GM19468 (cell line): ENCODE measurements at regions not wholly inside any gene's neighbourhood (a gene's known extent, or its start where the extent isn't known, plus 50 kb on each side); places are given as distances from the start of the nearest gene placed in this dataset.

Experiments
- ATAC-seq: cut with Tn5 transposase; IDR thresholded peaks from one replicate; pipeline ENCODE4 v1.9.1; 2021; ENCODE audit warnings: mild to moderate bottlenecking, moderate library complexity, moderate number of reproducible peaks; ENCODE audit not compliant: unreplicated experiment; ENCODE audit errors: extremely low read depth

DNA sequence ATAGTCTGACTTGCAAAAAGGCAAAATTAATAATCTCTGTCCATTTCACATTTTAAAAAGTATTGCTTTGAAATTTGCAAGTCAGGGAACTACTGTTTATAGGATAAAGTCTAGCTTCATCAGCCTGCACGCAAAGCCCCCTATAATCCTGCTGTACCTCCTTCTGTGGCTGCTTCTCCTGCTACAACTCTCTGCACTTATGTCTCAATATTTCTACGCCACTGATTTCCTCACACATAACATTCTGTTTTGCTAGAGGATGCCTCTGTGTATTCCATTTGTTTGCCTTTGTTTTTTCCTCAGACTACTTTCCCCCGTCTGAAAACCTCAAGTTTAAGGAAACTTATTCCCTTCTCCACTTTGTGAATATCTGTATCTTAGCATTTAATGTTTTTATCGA lies 389.9 kb downstream of the RFC3 start:
- ATAC-seq, result no peak

DNA sequence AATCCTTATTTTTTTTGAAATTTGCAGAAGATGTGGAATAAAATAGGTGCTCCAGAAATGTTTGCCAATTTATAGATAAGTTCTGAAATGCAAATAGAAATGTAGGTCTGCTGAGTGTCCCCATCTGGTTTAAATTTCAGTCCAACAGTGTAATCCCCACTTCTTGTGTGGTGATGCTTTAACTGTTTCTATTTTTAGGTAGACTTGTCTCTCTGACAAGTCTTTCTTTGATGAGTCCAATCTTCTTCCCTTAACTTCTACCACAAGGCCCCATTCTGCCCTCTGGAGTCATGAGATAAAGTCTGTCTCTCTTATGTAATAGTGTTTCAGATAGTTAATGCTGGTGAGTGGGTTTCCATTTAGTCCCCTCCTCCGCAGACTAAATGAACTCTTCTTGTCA lies 390.4 kb downstream of the RFC3 start:
- ATAC-seq, result no peak

DNA sequence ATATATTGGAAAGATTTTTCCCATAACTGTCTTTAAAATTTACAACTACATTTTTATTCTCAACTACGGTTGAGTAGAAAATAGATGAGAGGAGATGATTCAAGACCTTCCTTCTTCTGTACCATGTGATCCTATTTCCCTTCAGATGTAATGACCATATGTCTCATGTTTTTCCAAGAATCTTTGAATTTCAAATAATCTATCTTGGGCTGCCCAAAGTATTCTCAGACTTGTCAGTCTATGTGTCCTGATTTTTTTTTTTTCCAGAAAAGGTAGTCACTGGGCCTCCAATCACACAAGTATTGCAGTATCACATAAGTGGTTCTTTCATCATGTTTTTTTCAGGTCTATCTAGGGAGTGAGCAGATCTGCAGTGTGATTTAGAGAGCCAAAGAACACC lies 392.4 kb downstream of the RFC3 start:
- no peak for ATAC-seq

DNA sequence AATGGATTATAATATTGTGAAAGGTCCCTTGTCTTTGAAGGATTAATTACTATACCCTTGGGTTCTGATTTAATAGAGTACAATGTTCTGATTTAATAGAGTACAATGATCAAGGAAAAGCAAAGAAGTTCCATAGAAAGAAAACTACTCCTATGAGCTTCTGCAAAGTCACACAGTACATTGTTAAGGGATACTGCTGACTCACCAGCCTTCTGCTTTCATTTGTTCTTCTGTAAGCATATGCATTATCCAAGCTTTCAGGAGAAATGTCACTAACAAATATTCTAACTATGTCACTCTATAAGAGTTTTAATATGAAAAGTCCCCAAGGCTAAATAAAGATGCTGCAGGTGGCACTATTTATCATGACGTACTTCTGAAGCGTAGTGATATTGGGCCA lies 396.7 kb downstream of the RFC3 start:
- ATAC-seq, result no peak

DNA sequence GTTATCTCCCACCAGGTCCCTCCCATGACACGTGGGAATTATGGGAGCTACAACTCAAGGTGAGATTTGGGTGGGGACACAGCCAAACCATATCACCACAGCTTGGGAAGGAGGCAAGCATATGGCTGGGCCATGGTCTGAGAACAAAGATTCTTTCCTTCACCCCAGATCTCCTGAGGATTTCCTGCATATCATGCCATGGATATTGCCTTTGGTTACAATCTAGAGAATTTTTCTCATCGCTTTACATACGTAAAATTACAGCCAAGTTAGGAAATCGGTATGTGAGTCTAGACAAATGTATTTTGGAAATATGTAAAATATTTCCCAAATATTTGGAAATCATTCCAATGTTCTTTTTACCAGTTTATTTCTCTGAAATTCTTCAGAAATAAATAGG lies 398.3 kb downstream of the RFC3 start:
- ATAC-seq, result no peak

DNA sequence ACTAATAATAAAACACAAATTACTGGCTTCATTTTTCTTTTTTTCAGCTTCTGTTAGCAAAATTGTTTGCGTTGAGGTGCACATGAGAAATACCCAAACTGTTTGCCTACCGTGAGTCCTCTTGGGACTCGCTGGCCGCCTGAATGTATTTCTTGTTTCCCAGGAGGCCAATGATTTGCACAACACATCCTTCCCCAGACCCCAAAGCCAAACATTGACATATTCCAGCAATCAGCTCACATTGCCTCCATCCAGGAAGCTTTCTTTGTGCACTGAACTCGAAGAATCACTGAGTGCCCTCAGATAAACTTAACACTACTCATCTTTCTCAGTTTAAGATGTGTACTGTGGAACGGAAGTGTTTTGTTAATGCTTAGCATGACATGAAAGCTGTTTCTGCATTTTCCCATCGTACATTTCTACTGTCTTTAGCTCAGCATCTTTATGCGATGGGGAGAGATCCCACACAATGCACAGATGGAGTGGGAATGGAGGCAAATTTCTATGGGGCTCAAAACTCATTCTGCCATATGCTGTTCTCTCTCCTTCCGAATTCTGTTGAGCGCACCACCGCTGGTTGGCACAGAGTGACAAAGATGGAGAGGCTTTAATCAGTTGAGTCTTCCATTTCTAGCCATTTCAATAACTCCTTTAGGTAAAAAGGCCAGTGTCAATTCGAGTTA lies 399.5 kb downstream of the RFC3 start:
- ATAC-seq, result no peak

DNA sequence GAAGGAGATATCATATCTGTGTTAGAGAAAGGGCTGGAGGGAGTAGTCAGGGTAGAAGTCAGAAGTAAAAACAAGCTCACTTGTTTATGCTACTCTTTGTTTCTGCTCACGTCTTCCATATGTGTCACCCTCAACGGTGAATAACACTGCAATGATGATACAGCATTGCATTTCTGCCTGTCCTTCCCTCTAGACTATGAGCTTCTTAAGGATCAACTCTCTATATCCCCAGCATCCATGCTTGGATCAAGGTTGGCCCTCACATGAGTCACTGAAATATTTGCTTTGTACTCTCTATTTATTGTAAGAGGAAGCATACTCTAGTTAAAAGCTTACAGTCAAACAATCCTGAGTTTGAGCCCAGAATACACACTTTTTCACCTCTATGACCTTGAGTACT lies 406.0 kb downstream of the RFC3 start:
- no peak for ATAC-seq

DNA sequence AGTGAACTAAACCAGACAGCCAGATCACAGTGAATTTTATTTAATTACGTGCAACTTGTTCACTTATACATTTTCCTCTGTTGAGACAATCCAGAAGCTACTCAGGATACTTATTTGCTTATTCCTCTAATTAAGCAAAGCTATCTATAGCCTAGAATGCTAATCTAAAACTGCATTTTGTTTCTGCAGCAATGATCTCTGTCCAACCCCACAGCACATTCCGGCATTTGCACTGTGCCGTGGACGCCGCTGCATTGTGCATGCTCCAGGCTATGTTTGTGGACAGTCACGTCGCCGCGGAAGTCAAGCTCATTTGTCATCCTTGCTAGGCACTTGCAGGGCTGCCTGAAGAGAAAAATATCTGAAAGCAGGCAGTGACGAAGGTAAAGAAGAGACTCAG lies 406.9 kb downstream of the RFC3 start:
- no peak for ATAC-seq

DNA sequence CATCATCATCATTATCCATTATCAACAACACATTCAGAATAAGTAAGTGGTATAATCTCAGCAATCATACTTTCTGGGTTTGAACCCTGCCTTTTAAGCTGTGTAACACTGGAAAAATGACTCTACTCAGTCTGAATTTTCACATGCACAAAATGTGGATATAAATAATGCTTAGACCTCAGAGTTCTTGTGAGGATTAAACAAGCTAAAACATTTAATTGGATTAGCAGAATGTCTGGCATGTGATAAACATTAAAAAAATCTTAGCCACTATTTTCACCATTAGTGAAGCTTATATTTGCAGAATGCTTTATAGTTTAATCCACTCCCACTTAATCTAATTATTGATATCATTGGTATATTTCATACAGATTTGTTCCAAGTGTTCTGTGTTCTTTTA lies 412.3 kb downstream of the RFC3 start:
- ATAC-seq, result no peak

DNA sequence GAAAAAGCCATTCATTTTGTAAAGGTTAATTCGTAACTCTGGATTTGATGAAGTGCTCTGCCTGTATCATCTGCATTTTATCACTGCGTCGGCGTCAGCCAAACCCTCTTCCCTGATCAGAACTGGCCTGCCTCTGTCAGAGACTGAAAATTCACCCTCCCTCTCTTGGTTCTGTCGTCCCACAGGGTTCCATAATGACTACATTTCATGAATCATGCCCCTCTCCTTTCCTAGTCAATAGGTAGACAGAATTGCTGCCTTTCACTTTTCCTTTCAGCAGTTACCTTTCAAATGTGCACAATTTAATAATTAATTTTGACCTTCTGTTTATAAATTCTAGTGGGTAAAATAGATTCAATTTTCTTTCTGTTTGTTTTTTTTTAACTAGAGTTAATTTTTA lies 423.4 kb downstream of the RFC3 start:
- no peak for ATAC-seq

DNA sequence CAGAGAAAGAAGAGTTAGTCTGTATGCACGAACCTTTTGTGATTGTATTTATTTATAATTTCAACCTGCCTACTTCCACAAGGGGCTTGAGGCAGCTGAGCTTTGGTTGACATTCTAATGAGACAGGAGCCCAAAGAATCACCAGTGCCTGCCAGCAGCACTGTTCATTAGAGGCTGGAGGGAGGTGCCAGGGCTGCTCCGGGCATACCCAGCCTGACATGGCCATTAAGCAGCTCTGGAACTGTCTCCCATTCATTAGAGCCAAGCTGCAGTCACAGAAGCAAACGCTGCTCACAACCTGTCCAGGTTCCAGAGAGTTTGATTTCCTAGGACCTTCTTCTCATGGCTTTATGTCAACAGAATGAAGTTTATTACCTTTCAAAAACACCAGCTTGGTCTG lies 425.5 kb downstream of the RFC3 start:
- ATAC-seq, result no peak

DNA sequence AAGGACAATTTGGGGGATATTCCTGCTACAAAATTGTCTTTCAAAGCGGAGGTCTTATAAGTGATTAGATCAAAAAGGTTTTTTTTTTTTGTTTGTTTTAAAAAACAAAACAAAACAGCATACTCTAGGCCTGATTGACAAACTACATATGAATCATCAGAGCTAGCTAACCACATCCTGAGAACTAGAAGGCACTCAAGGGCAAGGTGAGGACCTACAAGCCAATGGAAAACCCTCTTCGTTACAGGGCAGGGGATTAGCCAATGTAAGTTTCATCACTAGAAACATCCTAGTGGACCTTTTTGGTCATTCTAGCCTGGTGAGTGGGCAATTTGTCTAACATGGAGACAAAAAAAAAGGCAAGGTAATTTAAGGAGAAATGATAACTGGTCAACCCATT lies 428.6 kb downstream of the RFC3 start:
- no peak for ATAC-seq

DNA sequence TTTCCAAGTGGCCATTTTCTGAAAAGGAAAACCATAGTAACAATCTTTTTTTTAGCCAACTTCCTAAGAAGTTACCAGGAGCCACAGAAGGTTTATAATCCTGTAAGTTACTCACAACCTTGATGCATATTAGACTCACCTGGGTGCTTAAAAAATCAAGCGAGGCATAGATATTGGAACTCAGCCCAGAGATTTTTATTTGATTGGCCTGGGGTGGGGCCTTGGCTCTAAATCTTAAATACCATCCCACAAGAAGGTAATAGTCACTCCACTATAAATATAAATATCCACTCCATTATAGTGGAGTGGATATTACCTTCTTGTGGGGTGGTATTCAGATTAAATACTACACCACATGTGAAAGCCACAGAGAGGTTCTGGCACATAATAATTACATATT lies 429.6 kb downstream of the RFC3 start:
- ATAC-seq, result no peak

DNA sequence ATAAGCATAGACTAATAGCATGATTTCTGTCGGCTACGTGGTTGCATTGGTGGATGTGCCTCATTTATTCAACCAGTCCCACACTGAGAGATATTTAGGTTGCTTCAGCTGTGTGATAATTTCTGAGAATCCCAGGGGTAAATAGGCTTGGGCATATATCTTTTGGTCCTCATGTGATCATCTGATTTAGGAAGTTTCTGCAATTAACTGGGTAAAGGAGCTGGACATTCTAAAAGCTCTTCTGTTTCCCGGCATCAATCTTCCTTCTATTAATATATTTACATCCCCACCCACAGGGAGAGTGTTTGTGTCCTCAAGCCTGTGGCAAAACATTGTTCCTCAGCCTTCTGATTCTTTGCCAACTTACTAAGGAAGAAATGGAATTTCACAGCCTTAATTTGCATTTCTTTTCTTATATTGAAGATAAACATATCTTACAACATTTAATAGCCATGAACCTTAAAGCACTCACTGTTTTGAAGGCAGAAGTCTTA lies 431.6 kb downstream of the RFC3 start:
- no peak for ATAC-seq

DNA sequence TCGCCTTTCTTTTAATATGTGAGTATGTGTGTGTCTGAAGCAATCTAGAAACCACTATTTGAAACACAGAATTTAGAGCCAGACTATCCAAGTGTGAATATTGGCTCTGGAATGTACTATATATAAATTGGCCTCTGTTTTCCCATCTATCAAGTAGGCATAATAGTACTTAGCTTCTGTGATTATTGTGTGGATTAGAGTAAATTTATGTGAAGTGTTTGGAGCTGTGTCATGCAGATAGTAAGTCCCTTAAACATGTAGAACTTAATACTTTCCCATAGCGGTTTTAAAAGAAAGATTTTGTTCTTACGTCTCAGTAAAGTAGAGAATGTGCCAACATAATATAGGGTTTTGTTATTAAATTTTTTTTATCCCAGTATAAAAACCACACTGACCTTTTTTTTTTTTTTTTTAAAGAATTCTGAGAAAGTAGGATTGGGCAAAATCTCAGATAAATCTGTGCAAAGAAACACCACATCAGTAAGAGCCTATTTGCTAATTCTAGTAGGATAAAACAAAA lies 432.3 kb downstream of the RFC3 start:
- ATAC-seq, result no peak

DNA sequence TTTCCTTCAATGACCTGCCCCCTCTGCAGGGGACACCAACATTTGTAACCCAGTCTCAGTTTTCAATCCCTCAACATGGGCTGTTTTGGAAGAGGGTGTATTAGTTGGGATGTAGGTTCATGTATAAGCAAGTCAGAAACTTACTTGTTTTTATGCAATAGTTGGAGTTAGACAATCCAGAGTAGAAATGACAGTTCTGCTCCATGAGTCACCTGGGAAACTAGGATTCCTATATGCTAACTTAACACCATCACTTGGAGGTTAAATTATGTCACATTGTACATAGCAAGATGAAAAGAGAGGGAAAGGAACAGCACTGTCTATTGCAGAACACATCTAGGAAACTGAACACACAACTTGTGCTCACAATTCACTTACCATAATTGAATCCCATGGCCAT lies 436.4 kb downstream of the RFC3 start:
- ATAC-seq, result no peak

DNA sequence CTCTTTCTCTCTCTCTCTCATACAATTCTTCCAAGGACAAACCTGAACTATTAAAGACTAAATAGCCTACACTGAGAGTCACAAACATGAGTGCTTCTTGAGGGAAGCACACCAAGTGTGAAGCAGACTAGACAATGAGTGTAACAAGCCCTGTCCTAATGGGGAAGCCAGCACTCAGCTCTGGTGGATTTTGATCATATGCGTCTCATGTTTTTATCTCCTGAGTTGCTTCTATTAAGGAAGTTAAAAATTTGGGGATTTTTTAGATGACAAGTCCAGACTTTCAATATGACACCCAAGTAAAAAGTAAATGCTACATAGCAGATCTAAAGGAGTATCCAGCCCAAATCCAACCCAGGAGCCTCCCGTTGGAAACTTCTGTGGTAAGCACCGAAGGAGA lies 437.8 kb downstream of the RFC3 start:
- no peak for ATAC-seq

DNA sequence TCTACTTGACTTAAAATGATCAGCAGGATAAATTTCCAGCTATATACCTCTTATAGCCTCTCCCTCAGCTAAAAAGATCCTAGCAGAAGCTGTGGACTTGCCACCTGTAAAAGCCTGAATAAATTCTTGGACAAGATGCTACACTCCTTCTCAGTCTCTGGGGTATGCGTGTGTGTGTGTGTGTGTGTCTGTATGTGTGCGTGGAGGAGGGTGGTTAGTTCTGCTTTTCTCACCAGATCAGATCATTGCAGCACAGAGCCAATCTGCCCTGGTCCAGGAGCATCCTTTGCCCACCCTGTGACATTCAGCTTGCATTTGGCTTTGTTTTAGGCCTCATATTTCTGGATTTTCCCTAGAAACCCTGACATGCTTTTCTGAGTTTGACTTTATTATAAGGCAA lies 438.3 kb downstream of the RFC3 start:
- ATAC-seq, result no peak

DNA sequence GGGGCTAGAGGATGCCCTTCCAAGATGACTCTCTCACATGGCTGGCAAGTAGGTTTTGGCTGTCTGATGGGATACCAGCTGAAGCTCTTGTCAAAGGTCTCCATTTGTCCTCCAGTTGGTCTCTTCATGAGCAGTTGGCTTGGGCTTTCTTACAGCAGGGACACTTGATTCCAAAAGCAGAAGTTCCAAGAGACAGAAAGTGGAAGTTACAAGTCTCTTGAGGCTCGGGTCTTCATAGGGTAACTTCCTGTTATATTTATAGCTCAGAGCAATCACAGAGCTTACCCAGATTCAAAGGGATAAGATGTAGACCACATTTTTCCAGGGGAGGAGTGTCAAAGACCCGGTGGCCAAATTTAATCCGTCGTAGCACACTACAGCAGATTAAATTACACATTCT lies 440.0 kb downstream of the RFC3 start:
- no peak for ATAC-seq

DNA sequence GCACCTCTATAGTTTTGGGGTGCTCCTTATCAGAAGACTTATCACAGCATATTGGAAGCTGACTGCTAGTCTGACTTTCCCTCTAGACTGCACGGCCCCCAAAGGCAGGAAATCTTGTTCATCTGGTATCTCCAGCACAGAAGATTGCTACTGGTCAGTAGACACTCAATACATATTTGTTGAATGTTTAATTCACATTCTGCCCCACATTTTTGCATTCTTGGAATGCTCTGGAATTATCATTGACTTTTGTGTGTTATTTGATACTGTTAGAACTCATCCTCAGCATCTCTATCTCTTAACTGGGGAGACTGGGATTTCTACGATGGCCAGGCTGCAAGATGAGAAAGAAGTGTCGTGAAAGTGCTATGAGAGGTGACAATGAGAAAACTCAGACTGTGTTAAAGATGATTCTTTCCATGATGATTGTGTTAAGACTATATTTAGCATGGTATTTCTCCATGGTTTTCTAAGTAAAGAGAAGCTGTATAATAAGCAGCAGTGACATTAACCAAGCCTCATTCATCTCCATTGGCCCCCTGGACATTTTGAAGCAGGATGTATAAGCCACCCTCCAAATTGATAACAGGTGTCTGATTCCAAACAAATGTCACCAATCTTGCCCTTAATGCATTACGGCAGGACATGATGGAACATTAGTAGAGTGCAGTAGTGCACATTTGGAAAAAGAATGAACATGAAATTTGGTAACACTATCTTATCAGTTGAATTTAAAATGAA lies 440.9 kb downstream of the RFC3 start:
- no peak for ATAC-seq

DNA sequence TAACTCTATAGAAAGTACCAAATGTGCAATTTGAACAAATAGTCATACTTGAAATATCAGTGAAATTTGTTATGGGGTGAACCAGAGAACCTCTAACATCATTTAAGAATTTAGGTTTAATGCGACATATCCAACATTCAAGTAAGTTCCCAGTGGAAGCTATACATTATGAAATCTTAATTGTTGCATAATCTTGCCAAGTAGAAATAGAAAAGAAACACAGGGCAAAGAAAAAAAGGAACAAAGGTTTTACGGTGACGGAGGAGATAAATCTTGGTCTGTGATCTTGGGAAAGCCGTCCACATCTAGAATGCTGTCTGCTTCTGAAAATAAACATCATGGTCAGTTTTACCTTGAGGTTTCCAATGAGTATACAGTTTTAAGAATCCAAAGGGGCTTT lies 445.7 kb downstream of the RFC3 start:
- ATAC-seq, result no peak
